GM04503 (cell line): ENCODE measurements at regions not wholly inside any gene's neighbourhood (a gene's known extent, or its start where the extent isn't known, plus 50 kb on each side); places are given as distances from the start of the nearest gene placed in this dataset.

Experiments used
- DNase-seq: peaks from one replicate; pipeline ENCODE4 v3.0.0-alpha.2; 2012; ENCODE audit warnings: low read depth

GRCh38 chr11:10358696-10359095 lies 53.8 kb downstream of the ADM start:
- DNase-seq, result no peak

- DNase-seq, result no peak
Measured at GRCh38 chr11:10359171-10359570, 54.3 kb downstream of the ADM start.

- DNase-seq, result no peak
Measured at GRCh38 chr11:10360835-10361234, 56.0 kb downstream of the ADM start.

- no peak for DNase-seq
Measured at GRCh38 chr11:10365045-10365444, 60.2 kb downstream of the ADM start.

- DNase-seq, result peak; percentile 78
Measured at GRCh38 chr11:10366568-10367331, 61.9 kb downstream of the ADM start.

- DNase-seq, result peak; percentile 71
Measured at GRCh38 chr11:10371926-10372641, 67.2 kb downstream of the ADM start.

- DNase-seq, result no peak
Measured at GRCh38 chr11:10373340-10373739, 68.5 kb downstream of the ADM start.

GRCh38 chr11:10373929-10374328 lies 69.1 kb downstream of the ADM start:
- no peak for DNase-seq

- no peak for DNase-seq
Measured at GRCh38 chr11:10374386-10374785, 69.5 kb downstream of the ADM start.

- peak; percentile 99 for DNase-seq
Measured at GRCh38 chr11:10375280-10375971, 70.6 kb downstream of the ADM start.

- no peak for DNase-seq
Measured at GRCh38 chr11:10376061-10376460, 71.2 kb downstream of the ADM start.

- no peak for DNase-seq
Measured at GRCh38 chr11:10377183-10377582, 72.3 kb downstream of the ADM start.

GRCh38 chr11:10378362-10378761 lies 73.5 kb downstream of the ADM start:
- no peak for DNase-seq

- DNase-seq, result no peak
Measured at GRCh38 chr11:10379022-10379421, 74.1 kb downstream of the ADM start.

- DNase-seq, result peak; percentile 96
Measured at GRCh38 chr11:10379426-10379825, 74.6 kb downstream of the ADM start.

- DNase-seq, result no peak
Measured at GRCh38 chr11:10379871-10380568, 75.0 kb upstream of the AMPD3 start.

- no peak for DNase-seq
Measured at GRCh38 chr11:10380921-10381320, 74.1 kb upstream of the AMPD3 start.

- peak; percentile 70 for DNase-seq
Measured at GRCh38 chr11:10381736-10382135, 73.3 kb upstream of the AMPD3 start.

- no peak for DNase-seq
Measured at GRCh38 chr11:10382518-10382917, 72.5 kb upstream of the AMPD3 start.

GRCh38 chr11:10385696-10386095 lies 69.4 kb upstream of the AMPD3 start:
- DNase-seq, result peak; percentile 82

GRCh38 chr11:10386361-10386760 lies 68.7 kb upstream of the AMPD3 start:
- no peak for DNase-seq

GRCh38 chr11:10386861-10387205 lies 68.2 kb upstream of the AMPD3 start:
- DNase-seq, result no peak
